DND-41 (cell line): ENCODE measurements at regions not wholly inside any gene's neighbourhood (a gene's known extent, or its start where the extent isn't known, plus 50 kb on each side); places are given as distances from the start of the nearest gene placed in this dataset.

Source experiments
- ATAC-seq: fragments of 200-7000 bp; cut with Tn5 transposase; 3 replicates; pipeline ENCODE4 v1.9.1; 2021; ENCODE audit warnings: low read depth; ENCODE audit not compliant: insufficient read depth
- DNase-seq: peaks from one replicate; pipeline ENCODE4 v3.0.0-alpha.2; 2020
- H2AFZ ChIP-seq: 2 replicates; pipeline ENCODE4 v1.6.0; 2012; ENCODE audit warnings: low read depth, low read length
- H3K27ac ChIP-seq: 2 replicates; pipeline ENCODE4 v1.5.1; 2012; ENCODE audit warnings: low read length, inconsistent platforms
- H3K27me3 ChIP-seq: fragments of 200-600 bp; sonication (generic); 2 replicates; pipeline ENCODE4 v1.6.0; 2012; ENCODE audit warnings: low read length, mild to moderate bottlenecking, inconsistent platforms; ENCODE audit not compliant: insufficient read depth, poor library complexity
- H3K36me3 ChIP-seq: 2 replicates; pipeline ENCODE4 v1.5.1; 2012; ENCODE audit warnings: low read length, inconsistent platforms; ENCODE audit not compliant: insufficient read depth
- H3K4me1 ChIP-seq: 2 replicates; pipeline ENCODE4 v1.5.1; 2012; ENCODE audit warnings: mild to moderate bottlenecking, low read length; ENCODE audit not compliant: insufficient read depth
- H3K4me2 ChIP-seq: 2 replicates; pipeline ENCODE4 v1.6.0; 2012; ENCODE audit warnings: mild to moderate bottlenecking, moderate library complexity, low read length, inconsistent platforms; ENCODE audit not compliant: insufficient read depth
- H3K4me3 ChIP-seq, 2 experiments: fragments of 200-600 bp in 1 of 2; shearing (Covaris generic) in 1 of 2; 2 replicates each; pipeline ENCODE4 v1.5.1; 2012 to 2016; ENCODE audit warnings: inconsistent platforms in 2 of 2, low read length in 2 of 2, mild to moderate bottlenecking in 2 of 2, low read depth in 1 of 2, moderate library complexity in 1 of 2
- H3K79me2 ChIP-seq: 2 replicates; pipeline ENCODE4 v1.6.0; 2012; ENCODE audit warnings: low read length, inconsistent platforms; ENCODE audit not compliant: insufficient read depth
- H3K9ac ChIP-seq: 2 replicates; pipeline ENCODE4 v1.6.0; 2012; ENCODE audit warnings: low read depth, mild to moderate bottlenecking, inconsistent platforms, low read length, moderate library complexity
- H3K9me3 ChIP-seq: 2 replicates; pipeline ENCODE4 v1.5.1; 2012; ENCODE audit warnings: low read length, moderate library complexity, mild to moderate bottlenecking, inconsistent platforms; ENCODE audit not compliant: insufficient read depth, severe bottlenecking
- H4K20me1 ChIP-seq: 2 replicates; pipeline ENCODE4 v1.6.0; 2012; ENCODE audit warnings: low read length; ENCODE audit not compliant: insufficient read depth
- CTCF ChIP-seq: IDR thresholded peaks from 2 replicates; pipeline ENCODE4 v1.5.1; 2012; ENCODE audit warnings: borderline replicate concordance, low read length, moderate library complexity, mild to moderate bottlenecking; ENCODE audit not compliant: poor library complexity, severe bottlenecking; ENCODE audit errors: extremely low read depth
- EZH2 ChIP-seq: IDR thresholded peaks from 3 replicates; pipeline ENCODE4 v1.6.1; 2012; ENCODE audit warnings: borderline replicate concordance, low read depth, mild to moderate bottlenecking, moderate library complexity, low read length, inconsistent platforms; ENCODE audit not compliant: severe bottlenecking

DNA sequence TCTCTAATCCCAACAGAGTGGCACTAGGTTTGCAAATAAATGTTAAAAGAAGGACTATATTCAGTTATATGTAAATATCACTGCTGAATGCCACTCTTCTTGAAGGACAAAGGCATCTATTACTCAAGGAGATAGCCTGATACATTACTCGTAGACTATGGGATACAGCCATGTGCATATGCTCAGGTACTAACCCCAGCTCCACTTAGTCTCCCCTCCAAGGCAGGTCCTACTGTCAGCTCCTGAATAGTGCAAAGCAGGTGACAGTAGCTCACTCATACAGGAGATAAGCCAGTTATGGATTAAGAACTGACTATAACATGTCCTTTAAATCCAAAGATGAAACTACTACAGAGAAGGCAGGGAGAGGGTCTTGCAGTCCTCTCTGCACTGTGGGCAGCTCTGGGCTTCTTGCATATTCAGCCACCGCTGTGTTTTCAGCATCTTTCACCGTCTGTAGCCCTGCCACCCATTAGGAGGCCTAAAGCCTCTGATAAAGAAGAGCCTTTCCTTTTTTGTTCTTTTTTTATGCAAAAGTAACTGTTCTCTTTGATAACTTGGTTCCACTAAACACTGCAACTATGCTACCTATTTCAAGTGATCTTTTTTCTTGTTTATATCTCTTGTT is 135.1 kb upstream of the EPB41L3 start:
- H3K9me3 ChIP-seq, result no peaks in the 10 kb centered on the region
- ATAC-seq, result no peak
- H3K4me2 ChIP-seq, result no peak overlapping the region
- no peaks in the 10 kb centered on the region for H3K27me3 ChIP-seq
- no peaks in the 10 kb centered on the region for H4K20me1 ChIP-seq
- H3K79me2 ChIP-seq, result no peaks in the 10 kb centered on the region
- no peak for DNase-seq
- no peak overlapping the region for H3K27ac ChIP-seq
- H3K9ac ChIP-seq, result no peak overlapping the region
- no peak overlapping the region for H2AFZ ChIP-seq
- no peaks in the 10 kb centered on the region for H3K4me1 ChIP-seq
- H3K36me3 ChIP-seq, result no peaks in the 10 kb centered on the region
- TF ChIP-seq EZH2 (no peak), CTCF (no peak)
- no peak overlapping the region for H3K4me3 ChIP-seq

GRCh38 chr18:5678278-5678677 is 134.5 kb upstream of the EPB41L3 start:
- H2AFZ ChIP-seq, result no peak overlapping the region
- no peak for DNase-seq
- H3K4me3 ChIP-seq, result no peak overlapping the region
- no peak overlapping the region for H3K4me2 ChIP-seq
- no peaks in the 10 kb centered on the region for H3K9me3 ChIP-seq
- no peak overlapping the region for H3K9ac ChIP-seq
- no peak for TF ChIP-seq CTCF
- TF ChIP-seq EZH2, result no peak
- H3K4me1 ChIP-seq, result no peaks in the 10 kb centered on the region
- ATAC-seq, result no peak
- no peaks in the 10 kb centered on the region for H3K36me3 ChIP-seq
- H4K20me1 ChIP-seq, result no peaks in the 10 kb centered on the region
- H3K27ac ChIP-seq, result no peak overlapping the region
- no peaks in the 10 kb centered on the region for H3K79me2 ChIP-seq
- H3K27me3 ChIP-seq, result no peaks in the 10 kb centered on the region

DNA sequence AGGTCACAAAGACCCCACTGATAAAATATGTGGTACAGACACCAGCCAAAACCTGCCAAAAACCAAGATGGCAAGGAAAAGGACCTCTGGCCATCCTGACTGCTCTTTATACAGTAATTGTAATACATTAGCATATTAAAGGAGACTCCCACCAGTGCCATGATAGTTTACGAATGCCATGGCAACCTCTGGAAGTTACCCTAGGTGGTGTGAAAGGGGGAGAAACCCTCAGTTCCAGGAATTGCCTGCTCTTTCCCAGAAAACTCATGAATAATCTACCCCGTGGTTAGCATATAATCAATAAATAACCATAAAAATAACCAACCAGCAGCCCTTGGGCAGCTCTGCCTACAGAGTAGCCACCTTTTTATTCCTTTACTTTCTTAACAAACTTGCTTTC is 129.8 kb upstream of the EPB41L3 start:
- DNase-seq, result no peak
- no peak overlapping the region for H3K27ac ChIP-seq
- no peak overlapping the region for H2AFZ ChIP-seq
- no peak overlapping the region for H3K9ac ChIP-seq
- TF ChIP-seq EZH2 (no peak), CTCF (no peak)
- ATAC-seq, result no peak
- H3K79me2 ChIP-seq, result no peaks in the 10 kb centered on the region
- no peaks in the 10 kb centered on the region for H3K9me3 ChIP-seq
- H3K36me3 ChIP-seq, result no peaks in the 10 kb centered on the region
- H4K20me1 ChIP-seq, result no peaks in the 10 kb centered on the region
- H3K4me3 ChIP-seq, result no peak overlapping the region
- H3K4me2 ChIP-seq, result no peak overlapping the region
- H3K27me3 ChIP-seq, result no peaks in the 10 kb centered on the region
- no peaks in the 10 kb centered on the region for H3K4me1 ChIP-seq

- no peak for ATAC-seq
These were observed 125.8 kb upstream of the EPB41L3 start for GRCh38 chr18:5669585-5669984.

More at GRCh38 chr18:5669585-5669984, 125.8 kb upstream of the EPB41L3 start:
- no peaks in the 10 kb centered on the region for H4K20me1 ChIP-seq
- TF ChIP-seq EZH2, result no peak
- TF ChIP-seq CTCF, result no peak
- no peak overlapping the region for H3K4me2 ChIP-seq
- H3K4me1 ChIP-seq, result no peaks in the 10 kb centered on the region
- no peak for DNase-seq
- no peak overlapping the region for H3K27ac ChIP-seq
- no peak overlapping the region for H3K9ac ChIP-seq
- no peak overlapping the region for H3K4me3 ChIP-seq
- H2AFZ ChIP-seq, result no peak overlapping the region
- H3K36me3 ChIP-seq, result no peaks in the 10 kb centered on the region
- no peaks in the 10 kb centered on the region for H3K9me3 ChIP-seq
- no peaks in the 10 kb centered on the region for H3K79me2 ChIP-seq
- H3K27me3 ChIP-seq, result no peaks in the 10 kb centered on the region
